CD4-positive, alpha-beta T cell treated with Interleukin-12 subunit alpha and Interleukin-12 subunit beta, for 1 hour (primary cell): ENCODE measurements at regions not wholly inside any gene's neighbourhood (a gene's known extent, or its start where the extent isn't known, plus 50 kb on each side); places are given as distances from the start of the nearest gene placed in this dataset.
"Not testable (repeated sequence)": the region's sequence is repeated elsewhere in the genome, so short reads cannot be mapped to it uniquely, and the experiment has no call there.

Source experiments
- DNase-seq: peaks from one replicate; pipeline ENCODE4 v3.0.0-alpha.2; 2020

DNA sequence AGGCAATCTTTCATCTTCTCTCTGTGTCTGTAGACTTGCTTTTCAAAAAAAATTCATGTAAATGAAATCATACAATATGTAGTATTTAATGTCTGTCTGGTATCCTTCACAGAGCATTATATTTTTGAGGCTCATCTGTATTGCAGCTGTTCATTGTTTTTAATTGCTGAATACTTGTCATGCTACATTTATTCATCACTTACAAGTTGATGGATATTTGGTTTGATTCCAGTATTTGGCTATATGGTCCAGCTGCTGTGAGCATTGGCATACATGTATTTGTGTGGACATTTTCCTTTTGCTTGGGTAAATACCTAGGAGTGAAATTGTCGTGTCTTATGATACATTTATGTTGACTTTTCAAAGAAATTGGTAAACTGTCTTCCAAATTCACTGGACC is 441.4 kb downstream of the DCDC2C start:
- no peak for DNase-seq

DNA sequence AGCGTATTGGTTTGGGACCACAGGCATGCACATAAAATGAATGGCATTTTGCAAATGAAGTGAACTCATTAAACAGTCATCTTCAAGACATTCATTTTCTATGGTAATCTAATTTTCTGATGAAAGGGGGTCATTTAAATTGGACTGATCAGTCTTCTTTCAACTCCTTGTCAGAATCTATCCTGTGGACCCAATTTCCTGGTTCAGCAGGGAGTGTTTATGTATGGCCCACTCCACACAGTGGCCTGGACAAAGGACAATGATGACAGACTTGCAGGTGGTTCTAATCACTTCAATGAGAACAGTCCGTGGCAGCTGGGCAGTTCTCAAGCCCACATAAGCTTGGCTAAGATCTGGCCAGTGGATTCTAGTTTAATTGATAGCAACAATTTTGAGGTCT is 448.1 kb downstream of the DCDC2C start:
- no peak for DNase-seq

DNA sequence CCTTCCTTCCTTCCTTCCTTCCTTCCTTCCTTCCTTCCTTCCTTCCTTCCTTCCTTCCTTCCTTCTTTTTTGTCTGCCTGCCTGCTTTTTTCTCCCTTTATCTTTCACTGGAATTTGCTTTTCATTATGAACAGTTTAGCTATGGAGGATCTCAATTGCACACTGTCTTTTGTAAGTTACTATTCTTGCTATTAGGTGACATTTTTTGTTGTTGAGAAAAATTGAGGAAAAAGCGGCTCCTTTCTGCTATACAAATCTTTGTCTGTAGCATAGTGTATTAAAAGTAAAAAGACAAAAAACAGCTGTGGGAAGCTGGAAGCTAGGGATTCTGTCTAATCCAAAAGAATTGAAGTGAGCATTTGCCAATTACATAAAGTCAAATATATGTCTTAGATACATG is 448.7 kb downstream of the DCDC2C start:
- DNase-seq = no peak

DNA sequence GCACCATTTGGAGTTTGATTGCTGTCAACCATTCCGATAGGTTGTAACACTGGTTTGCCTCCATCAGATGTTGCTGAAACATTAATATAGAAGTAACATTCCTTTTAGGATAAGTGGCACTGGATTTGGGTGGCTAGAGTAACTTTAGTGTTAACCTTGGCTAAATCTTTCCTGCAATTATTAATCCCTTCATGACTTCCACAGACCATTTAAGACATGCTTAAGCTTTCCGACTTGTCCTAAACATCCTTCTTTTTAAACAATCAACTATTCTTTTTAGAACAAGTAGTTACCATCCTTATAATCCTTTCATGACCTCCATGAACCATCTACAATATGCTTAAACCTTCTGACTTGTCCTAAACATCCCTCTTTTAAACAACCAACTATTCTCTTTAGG is 465.5 kb downstream of the DCDC2C start:
- DNase-seq = no peak

DNA sequence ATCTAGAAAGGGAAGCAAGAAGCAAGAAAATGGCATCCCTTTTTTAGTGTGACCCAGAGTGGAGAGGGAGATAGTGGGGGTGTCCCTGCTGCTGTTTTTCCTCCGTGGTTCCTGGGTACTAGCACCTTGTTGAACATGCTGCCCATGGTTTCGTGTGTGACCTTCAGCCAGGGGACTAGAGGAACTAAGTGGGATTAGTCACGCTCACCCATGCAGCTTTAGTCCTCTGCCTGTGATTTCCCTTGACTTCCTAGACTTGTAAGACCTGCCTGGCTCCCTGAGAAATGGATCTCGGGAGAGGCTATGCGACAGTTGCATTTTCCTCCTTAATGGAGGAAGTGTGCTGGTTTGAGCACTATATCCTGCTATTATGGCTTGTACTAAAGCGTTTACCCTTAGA is 471.4 kb downstream of the DCDC2C start:
- no peak for DNase-seq

DNA sequence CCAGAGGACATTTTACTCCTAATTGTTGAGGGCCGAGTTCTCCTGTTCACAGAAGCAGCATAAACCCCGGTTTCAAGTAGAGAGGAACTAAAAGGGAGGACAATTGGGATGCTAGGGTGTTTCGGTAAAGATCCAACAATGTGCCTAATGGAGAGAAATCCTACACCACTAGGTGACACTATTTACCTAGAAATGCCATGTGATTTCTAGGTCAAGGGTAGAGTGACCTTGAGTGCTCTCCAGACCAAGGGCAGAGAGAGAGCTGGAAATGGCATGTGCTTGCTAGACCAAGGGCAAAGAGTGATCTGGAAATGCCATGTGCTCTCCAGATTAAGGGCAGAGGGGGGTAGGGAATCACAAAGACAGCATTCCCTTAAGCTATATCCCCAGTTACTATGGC is 472.0 kb downstream of the DCDC2C start:
- DNase-seq = no peak

DNA sequence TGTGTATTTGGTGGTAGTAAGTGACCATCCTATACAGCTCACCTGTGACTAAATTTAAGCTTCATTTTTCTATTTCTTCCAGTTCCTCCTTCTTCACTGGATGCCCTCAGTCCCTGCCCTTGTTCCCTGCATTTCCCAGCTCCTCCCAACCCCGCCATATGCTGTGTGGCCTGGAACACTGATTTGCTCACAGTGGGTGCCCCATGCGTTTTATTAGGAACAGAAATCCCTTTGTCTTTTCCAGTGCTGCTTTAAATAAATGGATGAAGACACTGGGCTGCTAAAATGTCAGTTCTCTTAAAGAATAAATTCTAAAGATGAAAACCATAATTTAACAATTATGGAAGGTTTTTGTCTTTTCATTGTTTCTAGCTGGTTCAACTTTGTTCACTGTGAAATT is 477.3 kb downstream of the DCDC2C start:
- no peak for DNase-seq

DNA sequence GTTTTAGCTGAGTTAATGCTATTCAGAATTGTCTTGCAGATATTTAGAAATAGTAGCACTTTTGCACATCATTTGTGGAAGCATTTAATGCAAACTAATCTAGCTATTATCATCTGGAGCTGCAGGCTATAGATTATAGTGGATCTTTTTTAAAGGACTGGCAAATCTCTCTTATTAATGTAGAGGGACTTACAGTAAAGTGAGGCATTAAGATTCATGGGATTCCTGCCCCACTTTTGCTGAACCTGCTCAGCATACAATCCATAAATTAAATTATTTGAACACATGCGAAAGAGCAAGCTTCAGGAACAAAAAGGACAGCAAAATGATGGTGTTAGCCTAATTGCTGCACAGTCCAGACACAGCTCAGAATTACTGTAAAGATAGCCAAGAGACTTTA is 477.7 kb downstream of the DCDC2C start:
- DNase-seq = no peak

DNA sequence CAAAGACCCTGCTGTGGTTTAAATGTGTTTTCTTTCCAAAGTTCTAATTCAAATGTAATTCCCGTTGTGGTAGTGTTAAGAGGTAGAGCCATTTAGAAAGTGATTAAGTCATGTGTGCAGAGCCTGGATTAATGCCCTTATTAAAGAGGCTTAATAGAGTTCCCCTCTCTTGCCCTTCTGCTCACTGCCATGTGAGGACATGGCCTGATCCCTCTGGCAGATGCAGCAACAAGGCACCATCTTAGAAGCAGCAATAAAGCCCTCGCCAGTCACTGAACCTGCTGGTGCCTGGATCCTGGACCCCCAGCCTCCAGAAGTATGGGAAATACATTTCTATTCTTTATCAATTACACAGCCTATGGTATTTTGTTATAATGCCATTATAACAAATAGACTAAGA is 485.2 kb downstream of the DCDC2C start:
- DNase-seq = no peak

DNA sequence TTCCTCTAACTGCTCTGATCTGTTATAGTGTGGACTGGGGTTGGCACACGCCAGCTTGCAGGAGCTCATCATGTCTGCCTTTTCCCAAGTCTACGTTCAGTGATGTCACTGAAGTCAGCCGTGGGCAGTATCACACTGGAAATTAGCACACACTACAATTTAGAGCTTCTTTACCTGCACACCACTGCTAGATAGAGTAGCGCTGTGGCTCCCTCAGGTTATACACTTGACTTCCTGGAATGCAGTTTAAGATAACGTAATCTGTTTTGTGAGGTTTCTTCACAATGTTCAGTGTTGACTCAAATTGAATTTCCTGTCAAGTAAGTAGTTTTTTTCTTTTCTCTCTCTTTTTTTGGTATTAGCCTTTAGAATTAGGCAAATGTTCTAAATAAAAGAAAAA is 487.2 kb downstream of the DCDC2C start:
- no peak for DNase-seq

DNA sequence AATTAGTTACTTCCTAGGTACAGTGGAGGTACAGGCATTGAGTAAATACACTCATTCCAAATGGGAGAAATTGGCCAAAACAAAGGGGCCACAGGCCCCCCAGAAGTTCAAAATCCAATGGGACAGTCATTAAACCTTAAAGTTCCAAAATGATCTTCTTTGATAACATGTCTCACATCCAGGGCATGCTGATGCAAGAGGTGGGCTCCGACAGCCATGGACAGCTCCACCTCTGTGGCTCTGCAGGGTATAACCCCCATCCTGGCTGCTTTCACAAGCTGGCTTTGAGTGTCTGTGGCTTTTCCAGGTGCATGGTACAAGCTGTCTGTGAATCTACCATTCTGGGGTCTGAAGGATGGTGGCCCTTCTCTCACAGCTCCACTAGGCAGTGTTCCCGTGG is 488.7 kb downstream of the DCDC2C start:
- no peak for DNase-seq

DNA sequence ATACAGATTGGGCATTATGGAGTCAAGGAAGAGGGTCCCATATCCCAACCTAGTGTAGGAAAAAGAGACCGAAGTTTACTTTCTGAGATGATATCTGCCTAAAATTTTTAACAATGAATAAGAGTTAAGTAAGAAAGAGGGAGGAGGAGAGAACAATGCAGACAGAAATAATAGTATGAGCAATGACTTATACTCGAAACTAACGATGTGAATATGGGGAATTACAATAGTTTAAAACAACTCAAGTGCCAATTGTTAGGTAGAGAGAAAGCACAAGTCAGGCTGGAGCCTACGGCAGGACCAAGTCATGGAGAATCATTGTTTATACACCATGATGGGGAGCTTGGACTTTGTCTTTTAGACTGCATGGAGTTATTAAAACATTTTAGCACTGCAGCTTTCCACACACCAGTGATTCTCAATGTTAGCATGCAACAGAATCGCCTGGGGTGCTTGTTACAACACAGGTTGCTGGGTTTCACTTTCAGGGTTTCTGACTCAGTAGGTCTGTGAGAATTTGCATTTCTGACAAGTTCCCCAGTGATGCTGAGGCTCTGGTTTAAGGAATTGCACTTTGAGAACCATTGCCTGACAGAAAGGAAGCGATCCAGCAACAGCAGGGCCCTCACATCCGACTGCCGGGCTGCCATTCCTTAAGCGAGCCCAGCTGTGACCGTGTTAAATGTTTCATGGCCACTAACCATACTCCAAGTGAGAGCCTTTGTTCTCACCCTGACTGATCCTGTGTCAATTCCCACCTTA is 511.2 kb downstream of the DCDC2C start:
- DNase-seq = no peak

DNA sequence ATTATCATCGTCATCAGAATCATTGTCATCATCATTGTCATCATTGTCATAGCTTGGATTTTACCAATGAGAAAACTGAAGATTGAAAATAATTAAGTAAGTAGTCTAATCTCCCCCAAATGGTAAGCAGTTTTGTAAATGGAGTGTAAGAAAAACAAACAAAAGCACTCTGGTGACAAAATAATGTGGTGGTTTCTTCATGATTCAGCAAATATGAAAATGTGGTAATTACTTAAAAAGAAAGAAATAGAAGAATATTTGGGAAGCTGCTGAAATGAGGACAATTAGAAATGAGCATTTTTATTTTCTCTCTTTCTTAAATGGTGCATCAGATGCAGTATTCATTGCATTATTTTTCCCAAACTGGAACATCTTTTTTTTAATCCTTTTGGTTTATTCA is 514.4 kb downstream of the DCDC2C start:
- no peak for DNase-seq

DNA sequence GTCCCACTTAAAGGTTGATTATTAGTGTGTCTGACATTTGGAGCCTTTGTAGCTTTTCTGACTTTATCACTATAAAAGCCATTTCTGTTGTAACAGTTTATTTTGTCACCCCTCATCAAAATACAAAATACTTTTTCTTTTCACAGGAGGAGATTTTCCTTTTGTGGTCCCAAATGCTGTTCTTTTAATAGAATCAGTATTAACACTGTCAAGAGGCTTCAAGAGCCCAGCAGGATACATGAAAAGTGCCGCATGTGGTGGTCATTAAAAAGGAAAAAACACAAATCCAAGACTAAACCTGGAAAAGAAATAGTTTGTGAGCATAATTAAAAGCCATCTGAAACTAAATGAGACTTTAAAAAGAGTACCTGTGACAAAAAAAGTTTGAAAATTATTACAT is 515.7 kb downstream of the DCDC2C start:
- DNase-seq = no peak

DNA sequence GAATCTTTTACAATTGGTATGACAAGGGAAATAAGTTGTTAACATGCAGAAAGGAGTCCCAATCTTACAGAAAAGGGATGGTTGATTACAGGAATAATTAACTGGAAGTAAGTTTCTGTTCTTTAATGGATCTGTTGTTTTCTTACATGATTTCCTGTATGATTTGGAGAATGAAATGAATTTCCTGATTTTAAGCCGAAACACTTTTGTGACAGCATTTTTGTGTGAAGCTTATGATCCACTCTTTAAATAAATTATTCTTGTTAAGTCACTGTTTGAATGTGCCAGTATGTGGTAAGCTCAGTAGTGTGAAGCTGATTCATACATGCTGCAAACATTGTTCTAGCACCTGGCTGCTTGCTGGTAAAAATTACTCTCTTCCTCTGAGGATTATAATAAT is 516.2 kb downstream of the DCDC2C start:
- no peak for DNase-seq

DNA sequence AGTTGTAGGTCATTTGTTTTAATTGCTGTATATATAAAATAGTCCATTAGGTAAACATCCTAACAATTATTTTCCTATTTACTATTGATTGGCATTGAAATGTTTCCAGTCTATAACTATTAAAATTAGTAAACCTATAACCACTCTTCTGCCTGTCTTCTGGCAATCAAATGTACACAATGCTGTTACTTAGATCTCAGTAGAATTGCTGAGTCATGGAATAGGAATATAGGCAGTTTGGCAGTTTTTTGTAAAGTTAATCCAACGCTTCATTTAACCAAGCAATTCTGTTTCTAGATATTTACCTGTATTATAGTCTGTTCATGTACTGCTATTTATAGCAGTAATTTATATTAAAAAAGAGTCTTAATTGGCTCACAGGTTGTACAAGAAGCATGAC is 518.1 kb downstream of the DCDC2C start:
- DNase-seq = no peak

DNA sequence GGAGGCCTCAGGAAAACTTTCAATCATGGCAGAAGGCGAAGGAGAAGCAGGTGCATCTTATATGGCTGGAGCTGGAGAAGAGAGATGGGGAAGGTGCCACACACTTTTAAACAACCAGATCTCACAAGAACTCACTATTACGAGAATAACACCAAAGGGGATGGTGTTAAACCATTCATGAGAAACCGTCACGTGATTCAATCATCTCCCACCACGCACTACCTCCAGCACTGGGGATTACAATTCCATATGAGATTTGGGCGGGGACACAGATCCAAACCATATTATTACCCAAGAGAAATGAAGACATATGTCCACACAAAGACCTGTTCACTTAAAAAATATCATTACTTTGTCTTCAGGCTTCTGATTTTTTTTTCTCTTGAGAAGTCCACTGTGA is 518.5 kb downstream of the DCDC2C start:
- no peak for DNase-seq

DNA sequence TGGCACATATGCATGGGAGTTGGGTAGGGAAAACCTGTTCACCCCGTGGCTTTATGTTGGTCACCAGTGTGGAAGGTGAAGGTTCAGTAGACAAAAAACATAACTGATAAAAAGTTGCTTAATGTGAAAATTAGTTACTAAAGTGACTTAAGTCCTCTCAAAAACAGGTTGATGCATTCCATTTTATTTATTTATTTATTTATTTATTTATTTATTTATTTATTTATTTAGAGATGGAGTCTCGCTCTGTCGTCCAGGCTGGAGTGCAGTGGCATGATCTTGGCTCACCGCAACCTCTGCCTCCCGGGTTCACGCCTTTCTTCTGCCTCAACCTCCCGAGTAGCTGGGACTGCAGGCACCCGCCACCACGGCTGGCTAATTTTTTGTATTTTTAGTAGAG is 541.0 kb downstream of the DCDC2C start:
- DNase-seq = not testable (repeated sequence)

DNA sequence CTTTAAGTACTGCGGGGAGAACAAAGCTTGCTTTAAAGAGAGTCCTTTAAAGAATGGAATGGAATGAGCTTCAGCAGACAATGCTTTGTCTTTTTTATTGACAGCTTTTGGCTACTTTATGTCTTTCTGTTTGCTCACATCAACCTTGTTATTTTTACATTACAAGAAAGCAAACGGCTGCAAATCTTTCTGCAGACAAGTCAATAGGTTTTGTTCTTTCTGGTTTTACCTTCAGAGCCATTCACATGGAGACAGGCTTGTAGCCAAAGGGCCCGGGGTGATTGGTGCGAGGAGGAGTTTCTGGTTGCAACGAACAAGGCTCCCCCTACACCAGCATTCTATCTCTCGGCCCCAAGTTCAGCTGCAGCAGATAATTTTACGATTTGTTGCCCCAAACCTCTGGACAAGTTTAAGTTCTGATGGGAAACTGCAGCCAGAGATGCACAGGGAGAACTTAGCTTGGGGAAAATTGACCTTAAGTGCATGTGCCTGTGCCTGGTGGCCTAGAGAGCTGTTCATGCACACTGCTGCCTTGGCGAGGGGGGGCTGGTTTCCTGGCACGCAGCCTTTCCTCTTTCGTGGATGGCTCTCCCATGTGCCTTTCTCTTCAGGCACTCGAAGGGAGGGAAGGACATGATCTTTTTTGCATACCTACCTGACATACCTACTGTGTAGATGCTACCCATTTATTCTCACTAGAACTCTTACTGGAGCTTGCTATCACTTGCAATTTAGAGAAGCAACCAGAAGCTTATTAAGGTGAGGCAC is 543.2 kb downstream of the DCDC2C start:
- no peak for DNase-seq

DNA sequence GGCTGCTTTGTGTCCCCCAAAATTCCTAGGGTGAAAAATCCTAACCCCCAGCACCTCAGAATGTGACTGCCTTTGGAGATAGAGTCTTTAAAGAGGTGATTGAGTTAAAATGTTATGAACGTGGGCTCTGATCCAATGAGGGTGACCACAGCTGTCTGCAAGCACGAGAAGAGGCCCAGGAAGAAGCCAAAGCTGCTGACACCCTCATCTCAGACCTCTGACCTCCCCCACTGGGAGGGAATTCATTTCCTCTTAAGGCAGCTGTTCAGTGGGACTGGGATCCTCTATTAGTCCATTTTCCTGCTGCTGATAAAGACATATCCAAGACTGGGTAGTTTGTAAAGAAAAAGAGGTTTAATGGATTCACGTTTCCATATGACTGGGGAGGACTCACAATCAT is 544.4 kb downstream of the DCDC2C start:
- DNase-seq = no peak

DNA sequence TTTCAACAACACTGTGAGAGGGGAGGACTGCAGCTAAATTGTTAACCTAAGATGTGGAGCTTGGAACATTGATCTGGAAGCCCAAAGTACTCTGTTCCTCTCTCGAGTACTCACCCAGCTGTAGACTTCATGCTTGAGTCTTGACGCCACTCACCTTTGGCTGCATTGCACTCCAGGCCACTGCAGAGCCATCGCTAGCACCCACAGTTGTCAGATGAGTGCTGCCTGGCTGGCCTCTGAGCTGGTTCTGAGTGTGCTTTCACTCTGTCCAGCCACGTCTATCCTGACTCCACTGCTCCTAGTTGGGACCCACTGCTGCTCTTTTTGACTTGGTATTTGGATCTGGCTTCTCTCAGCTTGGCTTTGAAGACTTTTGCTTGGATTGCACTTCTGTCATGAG is 552.1 kb downstream of the DCDC2C start:
- DNase-seq = no peak

DNA sequence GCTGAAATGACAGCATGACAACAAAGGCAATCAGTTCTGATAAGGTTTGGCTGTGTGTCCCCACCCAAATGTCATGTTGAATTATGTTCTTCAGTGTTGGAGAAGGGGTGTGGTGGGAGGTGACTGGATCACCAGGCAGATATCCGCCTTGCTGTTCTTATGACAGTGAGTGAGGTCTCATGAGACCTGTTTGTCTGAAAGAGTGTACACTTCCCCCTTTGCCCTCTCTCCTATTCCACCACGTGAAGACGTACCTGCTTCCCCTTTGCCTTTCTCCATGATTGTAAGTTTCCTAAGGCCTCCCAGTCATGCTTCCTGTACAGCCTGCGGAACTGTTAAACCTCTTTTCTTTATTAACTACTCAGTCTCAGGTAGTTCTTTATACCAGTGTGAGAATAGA is 553.0 kb downstream of the DCDC2C start:
- DNase-seq = no peak

DNA sequence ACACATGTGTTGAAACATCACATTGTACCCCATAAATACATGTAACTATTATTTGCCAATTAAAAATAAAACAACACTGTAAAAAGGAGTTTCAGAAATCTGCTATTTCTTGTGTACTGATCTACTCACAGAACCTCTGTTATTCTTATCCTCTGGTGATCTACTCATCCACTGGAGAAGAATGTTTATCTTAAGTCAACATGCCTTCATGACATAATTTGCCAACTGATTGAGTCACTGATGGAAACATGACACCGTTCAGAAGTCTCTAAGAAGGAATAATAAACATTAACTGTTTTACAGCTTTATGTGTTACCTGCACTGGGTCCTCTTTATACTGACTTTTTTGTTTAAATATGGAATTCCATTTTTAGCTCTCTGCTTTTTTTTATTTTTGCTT is 555.2 kb downstream of the DCDC2C start:
- DNase-seq = no peak

DNA sequence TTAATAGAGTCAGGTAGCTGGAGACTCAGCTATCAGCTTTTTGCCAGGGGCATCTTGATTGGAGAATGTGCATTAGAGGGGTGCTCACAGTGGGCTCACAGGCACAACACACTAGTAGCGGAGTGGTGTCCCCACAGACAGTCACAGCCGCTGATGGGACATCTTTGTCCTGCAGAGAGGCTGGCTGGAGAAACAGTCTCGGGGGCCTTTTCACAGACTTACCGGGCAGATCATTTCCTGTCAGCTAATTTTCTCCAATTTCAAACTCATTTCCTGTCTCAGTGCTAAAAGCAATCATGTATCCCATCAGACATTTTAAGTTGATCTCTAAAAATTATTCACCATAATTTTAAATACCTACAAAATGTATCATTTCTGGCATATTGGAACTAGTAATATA is 562.6 kb downstream of the DCDC2C start:
- no peak for DNase-seq

DNA sequence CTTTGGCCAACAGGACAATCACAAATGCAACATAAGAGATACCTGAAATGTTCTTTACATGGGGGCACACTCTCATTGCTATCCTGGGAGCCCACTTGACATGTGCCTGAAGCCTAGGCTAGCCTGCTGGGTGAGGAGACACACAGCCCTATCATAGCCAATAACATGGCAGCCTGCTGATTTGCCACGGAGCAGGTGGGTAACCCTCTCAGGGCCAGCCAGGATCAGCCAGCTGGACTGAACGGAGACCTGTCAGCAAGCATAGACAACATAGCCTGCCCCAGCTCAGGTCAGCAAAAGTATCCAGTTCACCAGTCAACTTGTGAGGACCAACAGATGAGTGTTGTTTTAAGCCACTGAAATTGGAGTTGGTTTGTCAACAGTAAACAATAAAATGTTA is 566.5 kb downstream of the DCDC2C start:
- no peak for DNase-seq
